ENCODE measurements at regions not wholly inside any gene's neighbourhood (a gene's known extent, or its start where the extent isn't known, plus 50 kb on each side); places are given as distances from the start of the nearest gene placed in this dataset.

DNA sequence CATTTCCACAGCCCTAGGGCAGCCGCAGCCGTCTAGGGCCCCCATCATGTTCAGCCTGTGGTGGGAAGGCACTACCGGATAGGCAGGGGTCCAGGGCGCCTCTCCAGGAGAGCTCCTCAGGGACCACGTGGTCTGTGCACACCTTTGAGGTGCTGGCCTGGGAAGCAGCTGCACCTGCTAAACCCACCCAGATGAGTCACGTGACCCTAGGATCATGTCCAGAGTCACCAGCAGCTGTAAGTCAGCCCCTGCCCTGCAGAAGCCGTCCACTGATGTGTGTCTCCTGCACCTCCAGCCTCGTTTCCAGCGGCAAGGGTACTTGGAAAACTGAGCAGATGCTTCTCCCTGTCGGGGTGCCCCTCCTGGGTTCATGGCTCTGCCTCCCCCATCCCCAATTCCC is 682.6 kb upstream of the SALL3 start:
- in situ Hi-C loops (cut with MboI; ENCODE audit: low sequenced_read_pairs): no loop called here

DNA sequence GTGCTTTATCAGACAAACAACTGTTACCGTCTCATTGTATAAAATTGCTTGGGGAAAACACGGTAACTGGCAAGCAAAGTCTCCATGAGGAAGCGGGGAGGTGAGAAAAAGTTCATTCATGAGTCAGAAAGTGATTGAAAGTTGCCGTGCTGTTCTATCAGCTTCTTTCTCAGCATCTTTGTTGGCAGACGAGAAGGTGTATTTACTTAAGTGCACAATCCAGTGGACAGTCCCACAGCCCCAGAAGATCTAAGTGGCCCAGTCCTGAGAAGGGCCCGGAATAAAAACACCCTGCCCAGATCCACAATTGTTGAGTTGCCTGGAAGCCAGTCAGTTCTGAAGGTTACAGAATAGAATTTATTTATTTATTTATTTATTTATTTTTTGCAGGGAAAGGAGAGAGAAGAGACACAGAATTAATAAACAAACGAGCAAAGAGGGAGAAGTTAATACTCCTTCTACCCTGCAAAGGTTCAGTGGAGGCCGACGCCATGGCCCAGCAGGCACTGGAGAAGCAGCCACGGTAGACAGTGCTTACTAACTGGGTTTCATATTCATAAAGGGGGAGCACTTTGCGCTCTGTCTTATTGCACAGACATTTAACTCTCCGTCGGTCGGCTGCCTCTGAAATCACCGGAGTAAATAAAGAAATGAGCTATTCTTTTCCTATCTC is 676.0 kb upstream of the SALL3 start:
- in situ Hi-C loops (cut with MboI; ENCODE audit: low sequenced_read_pairs): no loop called here

DNA sequence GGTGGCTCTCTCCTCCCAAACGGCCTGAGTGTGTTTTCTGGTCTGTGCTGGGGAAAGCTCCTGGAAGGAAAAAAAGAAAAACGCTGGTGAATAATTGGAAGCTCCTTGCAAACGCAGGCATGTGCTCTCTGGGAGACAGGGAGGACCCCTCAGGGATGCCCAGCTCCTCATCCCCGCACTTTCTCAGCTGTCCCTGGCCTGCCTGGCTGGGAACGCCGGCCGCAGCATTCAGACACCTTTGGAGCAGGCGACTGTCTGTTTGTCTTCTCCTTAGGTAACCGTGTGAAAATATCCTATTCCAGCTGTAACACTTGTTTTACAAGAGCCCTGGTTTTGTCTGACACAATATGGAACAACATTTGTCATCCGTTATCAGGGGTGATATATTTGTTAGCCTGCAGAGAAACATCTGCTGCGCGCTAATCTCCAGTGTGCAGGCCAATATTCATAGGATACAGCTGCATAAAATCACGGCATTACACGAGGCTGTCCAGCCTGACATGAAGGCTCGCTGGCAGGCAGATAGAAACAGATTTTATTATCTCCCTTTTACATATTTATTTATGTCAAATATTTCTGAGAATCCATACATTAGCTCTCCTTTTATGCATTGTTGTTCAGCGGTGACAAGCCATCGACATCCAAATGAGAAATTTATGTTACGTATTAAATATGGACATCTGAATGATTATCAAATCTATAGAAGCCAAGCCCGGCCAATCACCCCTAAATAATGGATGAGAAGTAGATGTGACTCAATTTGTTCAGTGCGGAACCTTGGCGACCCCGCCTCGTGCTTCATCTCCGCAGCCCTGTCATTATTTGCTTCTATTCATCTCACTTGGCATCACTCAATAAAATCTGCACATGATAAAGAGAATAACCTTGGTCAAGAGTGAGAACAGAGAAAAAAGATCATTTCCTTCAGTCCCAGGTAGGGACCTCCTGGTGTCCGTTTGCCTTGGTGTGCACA is 675.1 kb upstream of the SALL3 start:
- in situ Hi-C loops (cut with MboI; ENCODE audit: low sequenced_read_pairs): no loop called here

DNA sequence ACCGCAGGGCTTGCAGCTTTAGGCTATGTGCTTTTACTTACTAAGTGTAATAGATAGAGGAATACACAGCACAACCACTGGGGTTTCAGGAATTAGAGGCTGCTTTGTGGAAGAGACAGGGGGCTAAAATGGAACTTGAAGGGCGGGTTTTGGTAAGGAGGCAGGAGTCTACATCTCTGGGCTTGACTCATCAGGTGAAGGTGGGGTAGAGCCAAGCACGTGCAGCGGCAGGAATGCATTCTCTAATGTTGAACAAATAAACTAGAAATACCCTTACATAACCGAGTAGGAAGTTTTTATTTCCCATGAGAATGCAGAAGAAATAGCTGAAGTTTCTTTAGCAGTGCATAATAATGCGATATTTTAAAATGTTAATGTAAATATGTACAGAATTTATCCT is 673.8 kb upstream of the SALL3 start:
- in situ Hi-C loops (cut with MboI; ENCODE audit: low sequenced_read_pairs): no loop called here

DNA sequence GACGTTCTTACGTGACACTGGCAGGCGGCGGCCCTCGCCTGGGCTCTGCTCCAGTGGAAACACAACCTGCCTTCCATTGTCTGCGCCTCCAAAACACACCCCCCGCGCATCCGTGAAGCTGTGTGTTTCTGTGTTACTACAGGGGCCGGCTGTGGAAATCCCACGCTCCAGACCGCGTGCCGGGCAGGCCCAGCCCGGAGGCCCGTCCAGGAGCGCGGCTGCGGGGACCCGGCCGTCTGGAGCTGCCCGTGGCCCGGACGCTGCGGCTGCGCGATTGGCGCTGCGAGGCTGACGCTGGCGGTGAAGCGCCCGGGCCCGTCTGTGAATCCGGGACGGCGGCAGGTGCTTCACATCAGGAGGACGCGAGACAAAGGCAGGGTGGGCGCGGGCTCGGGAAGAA is 670.3 kb upstream of the SALL3 start:
- in situ Hi-C loops (cut with MboI; ENCODE audit: low sequenced_read_pairs): no loop called here

DNA sequence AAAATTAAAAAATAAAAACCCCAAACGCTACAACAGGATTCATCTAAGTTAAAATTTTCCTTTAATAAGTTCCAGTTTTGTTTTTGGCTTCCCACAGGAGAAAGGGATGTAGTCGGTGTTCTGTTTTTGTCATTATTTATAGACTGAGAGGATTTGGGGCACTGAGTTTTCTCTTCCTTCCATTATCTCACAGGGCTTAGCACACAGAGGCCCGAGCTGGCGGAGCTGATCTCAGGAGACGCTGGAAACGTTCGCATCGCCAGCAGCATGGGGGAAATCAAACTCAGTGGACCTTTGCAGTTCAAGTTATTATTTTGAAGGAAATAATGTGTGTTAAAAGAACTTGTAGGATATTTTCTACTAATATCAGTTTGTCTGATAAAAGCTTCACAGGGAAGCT is 669.7 kb upstream of the SALL3 start:
- in situ Hi-C loops (cut with MboI; ENCODE audit: low sequenced_read_pairs): no loop called here

GRCh38 chr18:78319264-78319663 is 660.4 kb upstream of the SALL3 start:
- in situ Hi-C loops (cut with MboI; ENCODE audit: low sequenced_read_pairs): no loop called here

GRCh38 chr18:78319961-78320360 is 659.7 kb upstream of the SALL3 start:
- in situ Hi-C loops (cut with MboI; ENCODE audit: low sequenced_read_pairs): no loop called here

- in situ Hi-C loops (cut with MboI; ENCODE audit: low sequenced_read_pairs): no loop called here
These were observed 658.2 kb upstream of the SALL3 start for GRCh38 chr18:78321402-78321801.

DNA sequence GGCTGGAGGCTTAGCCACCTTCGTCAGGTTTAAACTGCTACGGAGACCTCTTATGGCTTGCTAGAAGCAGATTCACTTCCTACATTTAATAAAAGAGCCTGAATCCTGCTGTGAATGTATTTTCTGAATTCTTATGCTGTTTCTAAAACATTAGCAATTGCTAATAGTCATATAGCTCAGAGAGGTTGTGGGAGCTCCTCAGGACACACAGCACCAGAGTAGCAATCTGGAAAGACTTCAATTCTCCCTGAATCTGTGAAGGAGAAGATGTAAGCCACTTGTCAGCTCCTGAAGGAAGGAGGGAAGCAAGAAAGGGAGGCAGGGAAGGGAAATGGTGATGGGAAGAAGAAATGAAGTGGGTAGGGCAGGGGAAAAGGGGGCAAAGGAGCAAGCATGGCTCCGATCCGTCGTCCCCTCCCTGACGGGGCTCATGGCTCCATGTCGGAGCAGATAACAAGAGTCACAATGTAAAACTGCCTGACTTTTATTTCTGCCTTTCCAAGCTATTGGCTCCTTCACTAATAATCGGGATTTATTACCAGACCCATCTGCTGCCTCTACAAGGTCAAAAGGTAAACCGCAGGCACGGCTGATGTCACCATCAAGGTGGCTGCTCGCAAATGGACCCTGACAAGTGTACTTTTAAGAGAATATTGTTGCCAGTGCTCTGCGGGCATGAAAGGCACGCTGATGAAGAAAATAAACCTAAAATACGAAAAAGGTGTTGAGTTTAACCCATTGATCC is 656.0 kb upstream of the SALL3 start:
- in situ Hi-C loops (cut with MboI; ENCODE audit: low sequenced_read_pairs): no loop called here

DNA sequence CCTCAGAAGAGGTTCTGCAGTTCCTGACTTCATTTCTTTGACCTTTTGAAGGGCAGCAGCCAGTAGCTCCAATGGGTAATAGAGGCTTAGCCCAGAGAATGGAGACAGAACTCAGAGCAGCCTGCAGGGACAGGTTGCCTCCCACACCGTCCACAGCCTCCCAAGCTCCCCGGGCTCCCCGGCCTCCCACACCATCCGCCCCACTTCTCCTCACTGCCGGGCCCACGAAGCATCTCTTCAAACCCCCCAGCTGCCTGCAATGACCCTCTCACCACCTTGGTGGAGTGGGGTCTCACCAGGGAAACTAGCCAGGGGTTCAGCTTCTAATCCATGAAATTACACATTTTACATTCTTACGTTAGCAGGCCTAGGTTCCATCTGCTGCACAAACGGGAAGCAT is 652.0 kb upstream of the SALL3 start:
- in situ Hi-C loops (cut with MboI; ENCODE audit: low sequenced_read_pairs): no loop called here

DNA sequence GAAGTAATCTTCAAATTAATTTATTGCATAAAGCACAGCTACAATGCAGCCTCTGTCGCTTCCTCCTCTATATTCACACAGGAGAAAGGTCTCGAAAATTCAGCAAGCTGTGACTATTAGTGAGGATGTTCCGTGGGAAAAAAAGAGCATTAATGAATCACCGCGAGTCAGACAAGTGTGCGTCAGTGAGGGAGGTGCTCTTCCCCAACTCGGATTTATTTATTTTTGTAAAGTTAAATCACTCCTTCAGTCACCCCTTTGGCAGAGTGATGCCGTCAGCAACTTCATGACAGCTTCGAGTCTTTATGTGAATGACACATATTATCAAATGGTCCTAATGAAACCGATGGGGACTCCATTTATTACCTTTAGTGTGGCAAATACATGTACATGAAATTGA is 648.9 kb upstream of the SALL3 start:
- in situ Hi-C loops (cut with MboI; ENCODE audit: low sequenced_read_pairs): no loop called here

- in situ Hi-C loops (cut with MboI; ENCODE audit: low sequenced_read_pairs): no loop called here
These were observed 626.7 kb upstream of the SALL3 start for GRCh38 chr18:78352910-78353309.

DNA sequence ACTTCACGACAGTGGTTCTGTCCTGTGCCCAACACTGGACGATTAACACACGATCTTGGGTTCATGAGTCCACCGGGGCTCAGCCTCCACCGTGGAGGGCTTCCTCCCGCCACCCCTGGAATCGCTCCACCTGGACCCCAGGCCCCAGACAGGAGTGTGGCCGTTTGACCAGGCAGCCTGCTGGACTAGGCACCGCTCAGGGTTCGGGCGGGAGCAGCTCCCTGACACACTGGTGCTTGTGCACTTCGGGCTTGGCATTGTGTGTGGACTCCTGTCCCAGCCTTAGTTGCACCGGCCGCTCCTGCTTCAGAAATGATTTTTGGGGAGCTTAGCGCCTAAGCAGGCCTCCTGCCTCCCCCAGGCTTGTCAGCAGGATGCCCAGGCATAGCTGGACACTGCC is 617.4 kb upstream of the SALL3 start:
- in situ Hi-C loops (cut with MboI; ENCODE audit: low sequenced_read_pairs): no loop called here

DNA sequence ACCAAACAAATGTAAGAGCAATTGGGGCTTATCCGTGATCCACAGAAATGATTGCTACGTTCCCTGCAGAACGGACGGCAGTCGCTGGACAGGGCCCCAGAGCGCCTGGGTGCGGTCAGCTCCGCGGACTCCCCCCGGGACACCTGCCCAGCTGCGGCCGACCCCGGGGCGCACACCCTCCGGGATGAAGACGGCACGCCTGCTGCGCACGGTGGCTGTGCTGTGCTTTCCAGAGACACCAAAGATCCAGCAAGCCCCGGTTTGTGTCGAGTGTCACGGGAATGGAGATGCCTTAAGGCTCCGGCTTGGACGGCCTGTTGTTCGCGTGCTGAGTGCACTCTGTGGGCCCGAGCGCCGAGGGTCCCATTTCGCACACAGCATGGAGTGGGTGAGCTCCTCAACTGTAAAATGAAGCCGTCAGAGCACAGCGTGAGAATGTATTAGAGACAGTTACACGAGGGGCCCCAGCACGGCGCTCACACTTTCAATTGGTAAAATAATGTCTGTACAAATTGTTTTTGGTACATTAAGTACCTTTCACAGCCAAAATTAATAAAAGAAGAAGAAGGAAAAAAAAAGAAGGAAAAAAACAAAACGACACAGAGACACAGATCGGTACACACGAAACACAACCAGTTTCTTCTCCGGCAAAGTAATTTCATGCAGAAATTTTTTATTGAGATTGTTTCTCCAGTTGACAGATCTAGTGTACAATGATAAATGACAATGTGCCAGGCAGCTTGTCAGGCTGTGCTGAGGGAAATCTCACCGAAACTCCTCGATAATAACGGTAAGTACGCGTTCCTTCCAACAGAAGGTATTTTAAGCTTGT is 615.8 kb upstream of the SALL3 start:
- in situ Hi-C loops (cut with MboI; ENCODE audit: low sequenced_read_pairs): no loop called here

DNA sequence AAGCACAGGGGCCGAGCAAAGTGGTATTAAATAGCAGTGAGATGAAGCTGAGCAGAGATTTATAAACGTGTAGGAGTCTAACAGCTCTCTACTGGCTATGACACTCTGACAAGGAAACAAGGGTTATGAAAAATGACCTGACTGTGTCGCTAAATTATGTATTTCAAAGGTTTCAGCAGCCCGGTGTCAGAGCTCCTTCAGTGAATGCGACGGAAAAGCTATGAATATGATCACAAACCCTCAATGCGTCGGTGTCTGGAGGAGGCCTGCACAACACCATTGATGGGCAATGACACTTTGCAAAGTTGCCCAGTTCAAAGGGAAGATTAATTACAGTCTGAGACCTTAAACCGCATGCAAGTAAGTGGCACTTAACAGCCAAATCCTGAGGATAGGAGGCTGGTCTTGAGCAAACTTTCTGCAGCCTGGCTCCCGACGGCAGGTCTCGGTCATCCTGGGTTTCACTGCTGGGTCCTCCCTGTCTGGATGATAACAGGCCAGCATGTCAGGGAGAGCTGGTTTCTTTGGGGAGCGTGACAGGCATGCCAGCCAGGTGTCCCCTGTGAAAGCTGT is 615.1 kb upstream of the SALL3 start:
- in situ Hi-C loops (cut with MboI; ENCODE audit: low sequenced_read_pairs): no loop called here

DNA sequence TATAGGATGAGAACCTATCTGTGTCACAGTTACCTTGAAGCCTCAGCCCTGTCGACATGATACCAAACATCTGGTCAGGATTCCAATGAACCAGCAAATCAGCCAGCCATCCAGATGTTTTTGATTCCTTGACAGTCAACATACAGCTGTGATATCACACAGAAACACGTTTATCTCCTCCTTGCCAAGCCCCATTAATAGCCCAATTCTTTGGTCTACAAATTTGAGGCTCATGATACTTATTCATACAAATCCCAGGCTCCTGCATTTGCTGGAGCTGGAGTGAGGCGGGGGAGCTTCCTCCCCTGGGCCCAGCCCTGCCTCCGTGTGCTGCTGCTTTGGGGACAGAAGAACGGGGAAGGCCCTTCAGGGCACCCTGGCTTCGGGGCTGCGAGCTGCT is 611.6 kb upstream of the SALL3 start:
- in situ Hi-C loops (cut with MboI; ENCODE audit: low sequenced_read_pairs): no loop called here

DNA sequence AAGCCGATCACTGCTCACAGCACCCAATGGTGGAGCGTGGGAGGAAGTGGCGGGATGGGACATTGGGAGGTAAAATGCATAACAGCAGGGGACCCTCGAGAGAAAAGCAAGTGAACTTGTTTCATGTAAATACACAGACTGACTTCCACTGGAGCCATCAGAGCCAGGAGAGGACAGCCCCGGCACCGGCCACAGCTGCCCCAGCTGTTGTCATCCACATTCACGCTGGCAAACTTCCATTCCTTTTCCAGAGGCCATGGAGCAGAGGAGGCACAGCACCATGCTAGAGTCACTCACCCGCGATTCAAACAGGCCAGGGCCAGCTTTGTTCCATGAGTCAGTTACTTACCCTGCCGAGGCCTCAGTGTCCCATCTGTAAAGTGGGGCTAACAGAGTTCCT is 610.9 kb upstream of the SALL3 start:
- in situ Hi-C loops (cut with MboI; ENCODE audit: low sequenced_read_pairs): no loop called here

DNA sequence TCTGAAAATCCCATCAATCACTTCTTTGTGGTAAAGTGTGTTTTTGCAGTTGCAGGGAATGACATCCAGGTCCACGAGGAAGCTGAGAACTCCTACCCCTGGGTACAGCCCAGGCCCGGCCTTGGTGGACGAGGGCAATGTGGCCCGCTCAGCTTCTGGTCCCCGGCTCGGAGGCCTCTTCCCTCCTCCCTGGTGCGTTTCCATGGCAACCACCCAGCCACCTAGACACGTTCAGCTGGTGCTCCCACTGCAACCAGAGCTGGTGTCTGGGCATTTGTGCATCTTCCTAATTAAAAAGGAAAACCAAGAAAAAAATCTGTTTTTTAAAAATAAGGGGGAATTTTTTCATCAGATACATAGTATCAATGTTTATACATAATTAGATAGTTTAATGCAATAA is 603.6 kb upstream of the SALL3 start:
- in situ Hi-C loops (cut with MboI; ENCODE audit: low sequenced_read_pairs): no loop called here

- in situ Hi-C loops (cut with MboI; ENCODE audit: low sequenced_read_pairs): no loop called here
These were observed 601.2 kb upstream of the SALL3 start for GRCh38 chr18:78378403-78378802.

Data from HL-60/S4 treated with phorbol 12-myristate 13-acetate at 8.2 ng/mL for 4 days and 3 days (cell line).